WTC11 (cell line): ENCODE measurements at regions not wholly inside any gene's neighbourhood (a gene's known extent, or its start where the extent isn't known, plus 50 kb on each side); places are given as distances from the start of the nearest gene placed in this dataset.

Experiments
- CREB1 ChIP-seq: sonication (generic); formaldehyde crosslinking; IDR thresholded peaks from 2 replicates; pipeline ENCODE4 v1.8.0; 2023; ENCODE audit warnings: mild to moderate bottlenecking, missing genetic modification reagents
- TF ChIP-seq, protein P1 (sequence below): sonication (generic); formaldehyde crosslinking; IDR thresholded peaks from 2 replicates; pipeline ENCODE4 v1.8.0; 2023; ENCODE audit warnings: mild to moderate bottlenecking, missing genetic modification reagents
- TF ChIP-seq, protein P2 (sequence below): fragments of 200-600 bp; IDR thresholded peaks from 2 replicates; pipeline ENCODE4 v1.8.0; 2022; ENCODE audit warnings: antibody characterized with exemption

DNA sequence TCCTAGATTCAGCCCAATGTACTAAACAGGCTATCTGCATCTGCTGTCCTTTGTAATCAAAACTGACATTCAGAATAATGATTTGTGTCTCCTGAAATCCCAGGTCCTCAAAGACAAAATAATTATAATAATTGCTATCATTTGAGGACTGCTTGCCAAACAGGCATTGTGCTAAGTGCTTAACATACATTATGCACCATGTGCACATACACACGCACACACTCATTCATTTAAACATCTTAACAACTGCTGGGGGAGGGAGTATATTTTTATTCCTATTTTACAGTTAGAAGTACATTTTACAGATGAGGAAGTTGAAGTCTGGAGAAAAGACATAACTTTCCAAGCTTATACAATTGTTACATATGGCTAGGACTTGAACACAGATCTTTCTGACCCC is 308.0 kb upstream of the ZC3H12C start:
- TF ChIP-seq, protein P1, sequence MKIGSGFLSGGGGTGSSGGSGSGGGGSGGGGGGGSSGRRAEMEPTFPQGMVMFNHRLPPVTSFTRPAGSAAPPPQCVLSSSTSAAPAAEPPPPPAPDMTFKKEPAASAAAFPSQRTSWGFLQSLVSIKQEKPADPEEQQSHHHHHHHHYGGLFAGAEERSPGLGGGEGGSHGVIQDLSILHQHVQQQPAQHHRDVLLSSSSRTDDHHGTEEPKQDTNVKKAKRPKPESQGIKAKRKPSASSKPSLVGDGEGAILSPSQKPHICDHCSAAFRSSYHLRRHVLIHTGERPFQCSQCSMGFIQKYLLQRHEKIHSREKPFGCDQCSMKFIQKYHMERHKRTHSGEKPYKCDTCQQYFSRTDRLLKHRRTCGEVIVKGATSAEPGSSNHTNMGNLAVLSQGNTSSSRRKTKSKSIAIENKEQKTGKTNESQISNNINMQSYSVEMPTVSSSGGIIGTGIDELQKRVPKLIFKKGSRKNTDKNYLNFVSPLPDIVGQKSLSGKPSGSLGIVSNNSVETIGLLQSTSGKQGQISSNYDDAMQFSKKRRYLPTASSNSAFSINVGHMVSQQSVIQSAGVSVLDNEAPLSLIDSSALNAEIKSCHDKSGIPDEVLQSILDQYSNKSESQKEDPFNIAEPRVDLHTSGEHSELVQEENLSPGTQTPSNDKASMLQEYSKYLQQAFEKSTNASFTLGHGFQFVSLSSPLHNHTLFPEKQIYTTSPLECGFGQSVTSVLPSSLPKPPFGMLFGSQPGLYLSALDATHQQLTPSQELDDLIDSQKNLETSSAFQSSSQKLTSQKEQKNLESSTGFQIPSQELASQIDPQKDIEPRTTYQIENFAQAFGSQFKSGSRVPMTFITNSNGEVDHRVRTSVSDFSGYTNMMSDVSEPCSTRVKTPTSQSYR: no peak
- TF ChIP-seq, protein P2, sequence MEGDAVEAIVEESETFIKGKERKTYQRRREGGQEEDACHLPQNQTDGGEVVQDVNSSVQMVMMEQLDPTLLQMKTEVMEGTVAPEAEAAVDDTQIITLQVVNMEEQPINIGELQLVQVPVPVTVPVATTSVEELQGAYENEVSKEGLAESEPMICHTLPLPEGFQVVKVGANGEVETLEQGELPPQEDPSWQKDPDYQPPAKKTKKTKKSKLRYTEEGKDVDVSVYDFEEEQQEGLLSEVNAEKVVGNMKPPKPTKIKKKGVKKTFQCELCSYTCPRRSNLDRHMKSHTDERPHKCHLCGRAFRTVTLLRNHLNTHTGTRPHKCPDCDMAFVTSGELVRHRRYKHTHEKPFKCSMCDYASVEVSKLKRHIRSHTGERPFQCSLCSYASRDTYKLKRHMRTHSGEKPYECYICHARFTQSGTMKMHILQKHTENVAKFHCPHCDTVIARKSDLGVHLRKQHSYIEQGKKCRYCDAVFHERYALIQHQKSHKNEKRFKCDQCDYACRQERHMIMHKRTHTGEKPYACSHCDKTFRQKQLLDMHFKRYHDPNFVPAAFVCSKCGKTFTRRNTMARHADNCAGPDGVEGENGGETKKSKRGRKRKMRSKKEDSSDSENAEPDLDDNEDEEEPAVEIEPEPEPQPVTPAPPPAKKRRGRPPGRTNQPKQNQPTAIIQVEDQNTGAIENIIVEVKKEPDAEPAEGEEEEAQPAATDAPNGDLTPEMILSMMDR: no peak
- TF ChIP-seq CREB1 (CRISPR knock-in tag): no peak
